H1 (cell line): ENCODE measurements at regions not wholly inside any gene's neighbourhood (a gene's known extent, or its start where the extent isn't known, plus 50 kb on each side); places are given as distances from the start of the nearest gene placed in this dataset.

Source experiments
- CTCF ChIA-PET: fragments of 300-600 bp; sonication (Branson Sonifier 250); formaldehyde crosslinking; loops from one replicate; lab custom pipeline; 2021; ENCODE audit not compliant: partially characterized antibody; lab: Charles Lee
- POLR2A ChIA-PET: fragments of 300-600 bp; sonication (Branson Sonifier 250); formaldehyde crosslinking; loops from one replicate; lab custom pipeline; 2021; ENCODE audit warnings: inconsistent platforms; ENCODE audit not compliant: partially characterized antibody; lab: Charles Lee
- DNase-seq, 2 experiments: peaks; one replicate each; pipeline versions ENCODE4 v3.0.0 to v3.0.0-alpha.2; 2010 to 2022; ENCODE audit warnings: low spot score in 2 of 2, low read depth in 1 of 2, mixed read lengths in 1 of 2
- FAIRE-seq: peaks from 2 replicates; lab custom pipeline; 2011; peaks lifted over from hg19 to GRCh38; lab: Jason Lieb, UNC
- H2AFZ ChIP-seq: 2 replicates; pipeline ENCODE4 v1.8.1; 2012; ENCODE audit warnings: low read length, inconsistent platforms
- H2AK5ac ChIP-seq: 2 replicates; pipeline ENCODE4 v1.6.1; 2013; ENCODE audit warnings: low read depth, low read length
- H2BK120ac ChIP-seq: replicated peaks from 2 replicates; pipeline ENCODE3; 2013; ENCODE audit warnings: low read depth, low read length, inconsistent platforms
- H2BK12ac ChIP-seq: 2 replicates; pipeline ENCODE4 v1.6.1; 2013; ENCODE audit warnings: low read depth, low read length
- H2BK15ac ChIP-seq: 2 replicates; pipeline ENCODE4 v1.6.1; 2013; ENCODE audit warnings: low read length
- H2BK20ac ChIP-seq: 2 replicates; pipeline ENCODE4 v1.6.1; 2013; ENCODE audit warnings: low read length
- H2BK5ac ChIP-seq: 2 replicates; pipeline ENCODE4 v1.6.1; 2013; ENCODE audit warnings: low read depth, low read length
- H3K14ac ChIP-seq: 2 replicates; pipeline ENCODE4 v1.6.1; 2013; ENCODE audit warnings: inconsistent platforms; ENCODE audit not compliant: insufficient read length
- H3K18ac ChIP-seq: 2 replicates; pipeline ENCODE4 v1.6.1; 2013; ENCODE audit warnings: low read length; ENCODE audit errors: extremely low read depth
- H3K23ac ChIP-seq: 2 replicates; pipeline ENCODE4 v1.6.1; 2013; ENCODE audit warnings: inconsistent platforms; ENCODE audit not compliant: insufficient read length
- H3K23me2 ChIP-seq: 2 replicates; pipeline ENCODE4 v1.6.1; 2013; ENCODE audit warnings: low read depth, low read length
- H3K27ac ChIP-seq: 2 replicates; pipeline ENCODE4 v1.6.1; 2011; ENCODE audit warnings: low read depth, low read length, inconsistent platforms
- H3K27me3 ChIP-seq, 4 experiments: replicated peaks in 1 of 4; 1 replicate in 1 of 4; 2 replicates in 3 of 4; pipeline versions ENCODE4 v1.6.1 to v1.8.1; 2011 to 2013; ENCODE audit warnings: low read length in 3 of 4, mild to moderate bottlenecking in 3 of 4, inconsistent platforms in 2 of 4, mixed read lengths in 2 of 4, moderate library complexity in 1 of 4; ENCODE audit not compliant: control insufficient read depth in 3 of 4, insufficient read depth in 3 of 4; ENCODE audit errors: extremely low read depth in 1 of 4
- H3K36me3 ChIP-seq, 4 experiments: 2 replicates each; pipeline versions ENCODE4 v1.6.1 to v1.8.1; 2011 to 2013; ENCODE audit warnings: mild to moderate bottlenecking in 4 of 4, low read length in 3 of 4, moderate library complexity in 2 of 4, control low read depth in 1 of 4, inconsistent platforms in 1 of 4; ENCODE audit not compliant: insufficient read depth in 4 of 4, control insufficient read depth in 2 of 4
- H3K4ac ChIP-seq: replicated peaks from 2 replicates; pipeline ENCODE3; 2013; ENCODE audit warnings: low read length, low read depth, mixed read lengths, inconsistent platforms; ENCODE audit not compliant: insufficient read length
- H3K4me1 ChIP-seq, 4 experiments: replicated peaks in 1 of 4; 1 replicate in 1 of 4; 2 replicates in 3 of 4; pipeline versions ENCODE4 v1.6.1 to v1.8.1; 2011 to 2013; ENCODE audit warnings: low read length in 3 of 4, inconsistent platforms in 2 of 4, mixed read lengths in 1 of 4; ENCODE audit not compliant: insufficient read depth in 4 of 4, control insufficient read depth in 3 of 4
- H3K4me2 ChIP-seq, 2 experiments: 2 replicates each; pipeline versions ENCODE4 v1.6.1 to v1.8.1; 2011 to 2013; ENCODE audit warnings: low read depth in 2 of 2, low read length in 2 of 2, control low read depth in 1 of 2, inconsistent platforms in 1 of 2, mild to moderate bottlenecking in 1 of 2; ENCODE audit not compliant: insufficient read depth in 1 of 2
- H3K4me3 ChIP-seq, 4 experiments: fragments of 200-600, 300-600 bp in 1 of 4; sonication (generic), shearing (Covaris generic), sonication (Bioruptor Twin) in 1 of 4; 2 replicates each; pipeline versions ENCODE4 v1.5.1 to v1.8.1; 2011 to 2016; ENCODE audit warnings: low read length in 4 of 4, low read depth in 3 of 4, control low read depth in 2 of 4, inconsistent platforms in 2 of 4, mild to moderate bottlenecking in 2 of 4, mixed read lengths in 1 of 4, moderate library complexity in 1 of 4; ENCODE audit not compliant: insufficient read depth in 2 of 4; ENCODE audit errors: extremely low read depth in 1 of 4
- H3K56ac ChIP-seq: replicated peaks from 2 replicates; pipeline ENCODE3; 2013; ENCODE audit warnings: low read depth, mild to moderate bottlenecking, mixed read lengths, low read length, inconsistent platforms; ENCODE audit not compliant: insufficient read length
- H3K79me1 ChIP-seq: 2 replicates; pipeline ENCODE4 v1.6.1; 2013; ENCODE audit warnings: low read depth, low read length, control low read depth
- H3K79me2 ChIP-seq, 2 experiments: 2 replicates each; pipeline versions ENCODE4 v1.6.1 to v1.8.1; 2012 to 2013; ENCODE audit warnings: low read length in 2 of 2, mild to moderate bottlenecking in 2 of 2, inconsistent platforms in 1 of 2; ENCODE audit not compliant: insufficient read depth in 2 of 2, control insufficient read depth in 1 of 2
- H3K9ac ChIP-seq, 4 experiments: replicated peaks in 1 of 4; 1 replicate in 1 of 4; 2 replicates in 3 of 4; pipeline versions ENCODE4 v1.6.1 to v1.8.1; 2011 to 2013; ENCODE audit warnings: low read depth in 3 of 4, low read length in 3 of 4, control low read depth in 2 of 4, mild to moderate bottlenecking in 2 of 4, moderate library complexity in 2 of 4, inconsistent platforms in 1 of 4; ENCODE audit errors: extremely low read depth in 1 of 4
- H3K9me3 ChIP-seq, 2 experiments: 2 replicates each; pipeline versions ENCODE4 v1.6.1 to v1.8.1; 2012 to 2013; ENCODE audit warnings: mild to moderate bottlenecking in 2 of 2, moderate library complexity in 2 of 2, control low read depth in 1 of 2, inconsistent platforms in 1 of 2, low read depth in 1 of 2, low read length in 1 of 2, mixed read lengths in 1 of 2; ENCODE audit not compliant: insufficient read depth in 2 of 2
- H4K20me1 ChIP-seq, 2 experiments: replicated peaks in 1 of 2; 2 replicates each; pipeline versions ENCODE3 to v1.8.1; 2011 to 2013; ENCODE audit warnings: inconsistent platforms in 2 of 2, low read length in 2 of 2, mild to moderate bottlenecking in 1 of 2; ENCODE audit not compliant: insufficient read depth in 2 of 2, control insufficient read depth in 1 of 2
- H4K5ac ChIP-seq: 2 replicates; pipeline ENCODE4 v1.6.1; 2013; ENCODE audit warnings: low read length, low read depth, mixed read lengths, inconsistent platforms; ENCODE audit not compliant: insufficient read length
- H4K8ac ChIP-seq: 2 replicates; pipeline ENCODE4 v1.8.0; 2013; ENCODE audit warnings: mild to moderate bottlenecking, moderate library complexity, low read length, inconsistent platforms; ENCODE audit not compliant: insufficient read depth; ENCODE audit errors: extremely low read depth
- H4K91ac ChIP-seq: replicated peaks from 2 replicates; pipeline ENCODE3; 2013; ENCODE audit warnings: low read length, mixed read lengths, inconsistent platforms; ENCODE audit not compliant: insufficient read length
- CTCF ChIP-seq, 3 experiments: IDR thresholded peaks; 1 replicate in 2 of 3; 2 replicates in 1 of 3; pipeline versions ENCODE4 v1.5.1 to v1.6.1; 2011; ENCODE audit warnings: low read length in 3 of 3, mild to moderate bottlenecking in 3 of 3, inconsistent platforms in 2 of 3, low read depth in 1 of 3, moderate library complexity in 1 of 3; ENCODE audit not compliant: insufficient read depth in 1 of 3; ENCODE audit errors: control extremely low read depth in 1 of 3
- EP300 ChIP-seq, 2 experiments: IDR thresholded peaks; 1 replicate in 1 of 2; 2 replicates in 1 of 2; pipeline ENCODE4 v1.6.1; 2011 to 2012; ENCODE audit warnings: low read depth in 2 of 2, low read length in 2 of 2, mild to moderate bottlenecking in 2 of 2, borderline replicate concordance in 1 of 2, inconsistent platforms in 1 of 2, moderate library complexity in 1 of 2
- RAD21 ChIP-seq, 2 experiments: IDR thresholded peaks in 1 of 2; conservative IDR thresholded peaks in 1 of 2; 2 replicates each; pipeline ENCODE4 v1.6.1; 2011; ENCODE audit warnings: low read depth in 2 of 2, low read length in 2 of 2, improper control_type of control experiment in 1 of 2, inconsistent platforms in 1 of 2, mild to moderate bottlenecking in 1 of 2, moderate library complexity in 1 of 2
- WGBS, 2 experiments: shearing (Covaris generic) in 1 of 2; methylation state at CpG; one replicate each; pipeline versions ENCODE4 v1.1.6 to v1.1.7; 2013 to 2015; ENCODE audit warnings: low lambda C conversion rate in 2 of 2, mixed read lengths in 2 of 2, inconsistent platforms in 1 of 2, low coverage in 1 of 2, missing lambda C conversion rate in 1 of 2; ENCODE audit not compliant: insufficient replicate concordance in 2 of 2, insufficient coverage in 1 of 2, insufficient read length in 1 of 2; ENCODE audit errors: extremely low coverage in 1 of 2, missing lambda C conversion rate in 1 of 2; 5-methylcytosine and 5-hydroxymethylcytosine counted together

DNA sequence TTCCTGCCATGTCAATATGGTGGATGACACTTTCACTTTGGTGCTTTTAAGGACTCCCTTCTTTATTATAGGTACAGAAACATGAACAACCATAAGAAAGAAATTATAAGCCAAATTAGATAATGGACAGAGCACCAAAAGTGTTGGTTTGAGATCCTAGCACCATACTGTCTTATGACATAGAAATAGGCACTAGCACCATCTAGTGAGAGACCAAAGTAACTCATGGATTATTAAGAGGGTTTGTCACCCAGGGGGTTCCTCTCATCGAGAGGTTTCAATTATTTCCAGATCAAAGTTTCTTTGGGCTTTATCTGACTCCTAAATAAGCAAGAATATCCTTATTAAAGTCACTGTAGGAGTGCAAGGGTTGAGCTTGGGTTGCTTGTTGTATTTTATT lies 153.0 kb upstream of the DIO2 start:
- H4K91ac ChIP-seq: no peak overlapping the region
- CTCF ChIA-PET: interaction anchor here (0.5 to 3.3 kb wide), 13 partner anchors 8 to 405 kb away, joined by 3 to 23 read pairs (median 4); no protein-coding TSS in a partner anchor

More for the DNA sequence above, 153.0 kb upstream of the DIO2 start:
- no peaks in the 10 kb centered on the region for H4K20me1 ChIP-seq
- H3K4me1 ChIP-seq: no peaks in the 10 kb centered on the region
- no peak overlapping the region for H3K4me2 ChIP-seq
- H2AFZ ChIP-seq: no peak overlapping the region
- no peak overlapping the region for H4K8ac ChIP-seq
- no peak overlapping the region for H4K5ac ChIP-seq
- no peak overlapping the region for H3K14ac ChIP-seq
- no peaks in the 10 kb centered on the region for H3K27me3 ChIP-seq
- no peaks in the 10 kb centered on the region for H3K79me1 ChIP-seq
- no peak overlapping the region for H3K27ac ChIP-seq
- no peak overlapping the region for H2BK120ac ChIP-seq
- no peak overlapping the region for H2AK5ac ChIP-seq
- H3K9me3 ChIP-seq: no peaks in the 10 kb centered on the region
- TF ChIP-seq CTCF (IDR thresholded peaks at IDR 0.05; ENCODE audit: control extremely low read depth in 1 of 3, insufficient read depth in 1 of 3, low read depth in 1 of 3, low read length in 3 of 3) (peak in 2 of 3 experiments; percentile 41 to 54; a peak in 2 of 4 replicates), RAD21 (IDR thresholded peaks at IDR 0.05 in 1 of 2, conservative IDR thresholded peaks at IDR 0.05 in 1 of 2; ENCODE audit: low read depth in 2 of 2, low read length in 2 of 2) (peak; percentile 66 to 74), EP300 (IDR thresholded peaks at IDR 0.05; ENCODE audit: borderline replicate concordance in 1 of 2, low read depth in 2 of 2, low read length in 2 of 2) (no peak)
- no peaks in the 10 kb centered on the region for H3K79me2 ChIP-seq
- H2BK12ac ChIP-seq: no peak overlapping the region
- DNase-seq (no peak), FAIRE-seq (no peak)
- POLR2A ChIA-PET: no interaction called here
- H3K36me3 ChIP-seq: no peaks in the 10 kb centered on the region
- H2BK15ac ChIP-seq: no peak overlapping the region
- WGBS, 2 experiments: 67% methylated on average over 1 of the region's 1 CpG; no CpG with 5 or more reads in 1 of the 2 experiments
- H3K4ac ChIP-seq: no peak overlapping the region
- H3K9ac ChIP-seq: no peak overlapping the region
- H2BK20ac ChIP-seq: no peak overlapping the region
- no peaks in the 10 kb centered on the region for H3K23me2 ChIP-seq
- no peak overlapping the region for H3K18ac ChIP-seq
- H3K23ac ChIP-seq: no peak overlapping the region
- H3K4me3 ChIP-seq: no peak overlapping the region
- no peak overlapping the region for H2BK5ac ChIP-seq
- H3K56ac ChIP-seq: no peak overlapping the region
